ENCODE measurements at regions not wholly inside any gene's neighbourhood (a gene's known extent, or its start where the extent isn't known, plus 50 kb on each side); places are given as distances from the start of the nearest gene placed in this dataset.
"Not testable (repeated sequence)": the region's sequence is repeated elsewhere in the genome, so short reads cannot be mapped to it uniquely, and the experiment has no call there.

- in situ Hi-C loops (cut with HindIII; ENCODE audit: low pct_unique_long_range_greater_than_20kb, low sequenced_read_pairs), result no loop called here
- DNase-seq (ENCODE audit: low read depth in 1 of 2, low spot score in 1 of 2), result no peak
- TF ChIP-seq JUND (IDR thresholded peaks at IDR 0.05; ENCODE audit: low read depth), result no peak
Observed at GRCh38 chr3:69499899-69500421, 114.1 kb upstream of the FRMD4B start.

GRCh38 chr3:69499422-69499821 is 113.5 kb upstream of the FRMD4B start:
- no peak for DNase-seq (ENCODE audit: low read depth in 1 of 2, low spot score in 1 of 2)
- in situ Hi-C loops (cut with HindIII; ENCODE audit: low pct_unique_long_range_greater_than_20kb, low sequenced_read_pairs), result no loop called here
- no peak for TF ChIP-seq JUND (IDR thresholded peaks at IDR 0.05; ENCODE audit: low read depth)

- in situ Hi-C loops (cut with HindIII; ENCODE audit: low pct_unique_long_range_greater_than_20kb, low sequenced_read_pairs), result no loop called here
- TF ChIP-seq JUND (IDR thresholded peaks at IDR 0.05; ENCODE audit: low read depth), result no peak
- no peak for DNase-seq (ENCODE audit: low read depth in 1 of 2, low spot score in 1 of 2)
Observed at GRCh38 chr3:69496856-69497255, 111.0 kb upstream of the FRMD4B start.

GRCh38 chr3:69494185-69494584 is 108.3 kb upstream of the FRMD4B start:
- in situ Hi-C loops (cut with HindIII; ENCODE audit: low pct_unique_long_range_greater_than_20kb, low sequenced_read_pairs), result no loop called here
- no peak for TF ChIP-seq JUND (IDR thresholded peaks at IDR 0.05; ENCODE audit: low read depth)
- no peak for DNase-seq (ENCODE audit: low read depth in 1 of 2, low spot score in 1 of 2)

GRCh38 chr3:69493157-69493556 is 107.3 kb upstream of the FRMD4B start:
- no peak for DNase-seq (ENCODE audit: low read depth in 1 of 2, low spot score in 1 of 2)
- TF ChIP-seq JUND (IDR thresholded peaks at IDR 0.05; ENCODE audit: low read depth), result no peak
- in situ Hi-C loops (cut with HindIII; ENCODE audit: low pct_unique_long_range_greater_than_20kb, low sequenced_read_pairs), result no loop called here

- DNase-seq (ENCODE audit: low read depth in 1 of 2, low spot score in 1 of 2), result no peak
- in situ Hi-C loops (cut with HindIII; ENCODE audit: low pct_unique_long_range_greater_than_20kb, low sequenced_read_pairs), result no loop called here
- no peak for TF ChIP-seq JUND (IDR thresholded peaks at IDR 0.05; ENCODE audit: low read depth)
Observed at GRCh38 chr3:69491975-69492374, 106.1 kb upstream of the FRMD4B start.

GRCh38 chr3:69490971-69491370 is 105.1 kb upstream of the FRMD4B start:
- TF ChIP-seq JUND (IDR thresholded peaks at IDR 0.05; ENCODE audit: low read depth), result no peak
- in situ Hi-C loops (cut with HindIII; ENCODE audit: low pct_unique_long_range_greater_than_20kb, low sequenced_read_pairs), result no loop called here
- DNase-seq (ENCODE audit: low read depth in 1 of 2, low spot score in 1 of 2), result no peak

GRCh38 chr3:69490235-69490634 is 104.3 kb upstream of the FRMD4B start:
- no peak for TF ChIP-seq JUND (IDR thresholded peaks at IDR 0.05; ENCODE audit: low read depth)
- in situ Hi-C loops (cut with HindIII; ENCODE audit: low pct_unique_long_range_greater_than_20kb, low sequenced_read_pairs), result no loop called here
- DNase-seq (ENCODE audit: low read depth in 1 of 2, low spot score in 1 of 2), result no peak

GRCh38 chr3:69488026-69488425 is 102.1 kb upstream of the FRMD4B start:
- no peak for TF ChIP-seq JUND (IDR thresholded peaks at IDR 0.05; ENCODE audit: low read depth)
- in situ Hi-C loops (cut with HindIII; ENCODE audit: low pct_unique_long_range_greater_than_20kb, low sequenced_read_pairs), result no loop called here
- DNase-seq (ENCODE audit: low read depth in 1 of 2, low spot score in 1 of 2), result no peak

GRCh38 chr3:69485489-69485888 is 99.6 kb upstream of the FRMD4B start:
- in situ Hi-C loops (cut with HindIII; ENCODE audit: low pct_unique_long_range_greater_than_20kb, low sequenced_read_pairs), result no loop called here
- TF ChIP-seq JUND (IDR thresholded peaks at IDR 0.05; ENCODE audit: low read depth), result no peak
- DNase-seq (ENCODE audit: low read depth in 1 of 2, low spot score in 1 of 2), result no peak

GRCh38 chr3:69484507-69485393 is 98.9 kb upstream of the FRMD4B start:
- in situ Hi-C loops (cut with HindIII; ENCODE audit: low pct_unique_long_range_greater_than_20kb, low sequenced_read_pairs), result no loop called here
- DNase-seq (ENCODE audit: low read depth in 1 of 2, low spot score in 1 of 2), result no peak
- no peak for TF ChIP-seq JUND (IDR thresholded peaks at IDR 0.05; ENCODE audit: low read depth)

GRCh38 chr3:69483449-69483848 is 97.6 kb upstream of the FRMD4B start:
- in situ Hi-C loops (cut with HindIII; ENCODE audit: low pct_unique_long_range_greater_than_20kb, low sequenced_read_pairs), result no loop called here

GRCh38 chr3:69480986-69481385 is 95.1 kb upstream of the FRMD4B start:
- in situ Hi-C loops (cut with HindIII; ENCODE audit: low pct_unique_long_range_greater_than_20kb, low sequenced_read_pairs); DNase-seq (ENCODE audit: low read depth in 1 of 2, low spot score in 1 of 2): not testable (repeated sequence)

More at GRCh38 chr3:69483449-69483848, 97.6 kb upstream of the FRMD4B start:
- no peak for DNase-seq (ENCODE audit: low read depth in 1 of 2, low spot score in 1 of 2)
- TF ChIP-seq JUND (IDR thresholded peaks at IDR 0.05; ENCODE audit: low read depth), result no peak
